Transverse colon (tissue), 3 donors: ENCODE measurements at regions not wholly inside any gene's neighbourhood (a gene's known extent, or its start where the extent isn't known, plus 50 kb on each side); places are given as distances from the start of the nearest gene placed in this dataset.

ENCODE experiments used
- CTCF ChIP-seq, 5 experiments: fragments of 200-600 bp in 3 of 5; fragments of 450-650 bp in 2 of 5; sonication (generic) in 3 of 5; IDR thresholded peaks; 1 replicate in 2 of 5; 2 replicates in 3 of 5; pipeline ENCODE4 v1.5.1; 2016 to 2017; ENCODE audit warnings: antibody characterized with exemption in 5 of 5, inconsistent platforms in 3 of 5, mild to moderate bottlenecking in 2 of 5, moderate library complexity in 1 of 5
- EP300 ChIP-seq: sonication (generic); formaldehyde crosslinking; IDR thresholded peaks from one replicate; pipeline ENCODE4 v1.6.1; 2017; ENCODE audit warnings: antibody characterized with exemption, low read depth
- POLR2A ChIP-seq: fragments of 450-650 bp; IDR thresholded peaks from one replicate; pipeline ENCODE4 v1.6.1; 2016; ENCODE audit warnings: antibody characterized with exemption, mild to moderate bottlenecking, moderate library complexity

GRCh38 chr5:108649106-108649505 lies 98.6 kb upstream of the FER start:
- no peak for TF ChIP-seq EP300
- TF ChIP-seq CTCF (IDR thresholded peaks at IDR 0.05), result no peak
- TF ChIP-seq POLR2A, result no peak
